A549 (cell line): ENCODE measurements at regions not wholly inside any gene's neighbourhood (a gene's known extent, or its start where the extent isn't known, plus 50 kb on each side); places are given as distances from the start of the nearest gene placed in this dataset.

ENCODE experiments used
- ATAC-seq, 2 experiments: fragments of 200-7000 bp in 1 of 2; fragments of >200 bp in 1 of 2; cut with Nextera tagmentation in 1 of 2; cut with Tn5 transposase in 1 of 2; 3 replicates each; pipeline versions ENCODE4 v1.8.0 to v1.9.1; 2018 to 2020; ENCODE audit warnings: mild to moderate bottlenecking in 1 of 2, moderate library complexity in 1 of 2
- CTCF ChIA-PET: fragments of 300-600 bp; sonication (Branson Sonifier 250); formaldehyde crosslinking; extraction: SDS; loops from one replicate; lab custom pipeline; 2021; ENCODE audit warnings: antibody characterized with exemption, inconsistent platforms; lab: Yijun Ruan, JAX
- POLR2A ChIA-PET: fragments of 350-600 bp; formaldehyde crosslinking; extraction: SDS; loops from one replicate; lab custom pipeline; 2021; ENCODE audit warnings: antibody characterized with exemption, inconsistent platforms; lab: Yijun Ruan, JAX
- DNase-seq, 2 experiments: peaks; one replicate each; pipeline versions ENCODE4 v3.0.0 to v3.0.0-alpha.2; 2011 to 2016; ENCODE audit warnings: low read depth in 1 of 2, low spot score in 1 of 2
- FAIRE-seq: peaks from 2 replicates; lab custom pipeline; 2011; peaks lifted over from hg19 to GRCh38; lab: Jason Lieb, UNC
- H3K27ac ChIP-seq, 2 experiments: fragments of >200 bp; sonication (Bioruptor Twin); formaldehyde crosslinking; 3 replicates each; pipeline ENCODE4 v1.5.1; 2016 to 2017
- H3K4me1 ChIP-seq: fragments of >200 bp; sonication (Bioruptor Twin); formaldehyde crosslinking; 3 replicates; pipeline ENCODE4 v1.6.1; 2016
- H3K4me2 ChIP-seq: fragments of >200 bp; sonication (Bioruptor Twin); formaldehyde crosslinking; 3 replicates; pipeline ENCODE4 v1.6.1; 2016
- H3K4me3 ChIP-seq: fragments of >200 bp; sonication (Bioruptor Twin); formaldehyde crosslinking; 3 replicates; pipeline ENCODE4 v1.5.1; 2016
- H3K9me3 ChIP-seq: fragments of >200 bp; sonication (Bioruptor Twin); formaldehyde crosslinking; 3 replicates; pipeline ENCODE4 v1.6.1; 2016
- CBX8 ChIP-seq: fragments of 200-600 bp; sonication (generic); IDR thresholded peaks from 2 replicates; pipeline ENCODE4 v1.6.1; 2016
- EHMT2 ChIP-seq: fragments of 200-600 bp; sonication (generic); IDR thresholded peaks from 2 replicates; pipeline ENCODE4 v1.6.1; 2016; ENCODE audit warnings: antibody characterized with exemption, low read depth, mild to moderate bottlenecking, moderate library complexity
- ESRRA ChIP-seq: fragments of 150-350 bp; IDR thresholded peaks from 2 replicates; pipeline ENCODE4 v1.6.1; 2014; ENCODE audit warnings: mild to moderate bottlenecking, low read length, borderline replicate concordance
- HOXB13 ChIP-seq: fragments of 250-450 bp; sonication (Bioruptor Pico); IDR thresholded peaks from 2 replicates; pipeline ENCODE4 v1.5.0; 2020; ENCODE audit warnings: low read depth, mild to moderate bottlenecking, moderate library complexity
- JUN ChIP-seq, 2 experiments: fragments of >200 bp; sonication (Bioruptor Twin); formaldehyde crosslinking; IDR thresholded peaks; 2 replicates in 1 of 2; 3 replicates in 1 of 2; pipeline ENCODE4 v1.6.1; 2016 to 2017
- NPAS2 ChIP-seq: fragments of 250-450 bp; sonication (Bioruptor Pico); IDR thresholded peaks from 2 replicates; pipeline ENCODE4 v1.8.0; 2022; ENCODE audit warnings: mild to moderate bottlenecking, moderate library complexity, borderline replicate concordance
- NR3C1 ChIP-seq: fragments of >200 bp; sonication (Bioruptor Twin); formaldehyde crosslinking; IDR thresholded peaks from 3 replicates; pipeline ENCODE4 v1.6.1; 2017
- RCOR1 ChIP-seq: fragments of 150-350 bp; IDR thresholded peaks from 2 replicates; pipeline ENCODE4 v1.6.1; 2014; ENCODE audit warnings: antibody characterized with exemption, low read length, low read depth
- ZC3H11A ChIP-seq: fragments of 450-650 bp; IDR thresholded peaks from 2 replicates; pipeline ENCODE4 v1.6.1; 2014; ENCODE audit warnings: antibody characterized with exemption, mild to moderate bottlenecking
- WGBS: methylation state at CpG from one replicate; pipeline ENCODE4 v1.1.6; 2017; ENCODE audit errors: missing lambda C conversion rate; 5-methylcytosine and 5-hydroxymethylcytosine counted together
- TF ChIP-seq, protein P1 (sequence below): fragments of >200 bp; sonication (Bioruptor Twin); formaldehyde crosslinking; IDR thresholded peaks from 3 replicates; pipeline ENCODE4 v1.6.1; 2016

DNA sequence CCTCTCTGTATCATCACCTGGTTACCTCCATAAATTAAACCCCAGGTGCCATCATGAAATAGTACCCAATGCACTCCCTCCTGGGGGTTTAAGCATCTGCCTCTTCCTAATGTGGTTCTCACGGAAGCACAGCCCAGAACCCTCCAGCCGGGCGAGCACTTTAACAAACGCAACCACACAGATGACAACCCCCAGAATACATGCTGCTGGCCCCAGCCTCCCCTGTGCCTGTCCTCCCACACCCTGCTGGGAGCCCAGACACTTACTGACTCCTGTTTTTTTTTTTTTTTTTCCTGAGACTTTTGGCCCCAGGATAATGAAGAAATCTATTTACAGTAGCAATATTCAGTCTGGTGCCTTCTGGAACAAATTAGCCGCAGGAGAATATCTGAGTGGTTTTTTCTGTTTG is 50.0 kb upstream of the COL5A1 start:
- H3K4me1 ChIP-seq = peaks cover 35% of the 10 kb centered on the region
- no peaks in the 10 kb centered on the region for H3K9me3 ChIP-seq
- no peak for DNase-seq
- ChIA-PET POLR2A (no interaction called here), CTCF (no interaction called here)
- no peak overlapping the region for H3K4me3 ChIP-seq
- H3K4me2 ChIP-seq = peak overlapping the region; percentile 60; the same call in 2 of the 3 replicates
- peak overlapping the region; percentile 75 to 89 for H3K27ac ChIP-seq
- no peak for FAIRE-seq
- 90% methylated on average over 5 of the region's 5 CpGs for WGBS
- TF ChIP-seq ZC3H11A = no peak
- TF ChIP-seq EHMT2 = no peak
- TF ChIP-seq NR3C1 = no peak
- no peak for TF ChIP-seq HOXB13
- no peak for TF ChIP-seq RCOR1
- TF ChIP-seq JUN (IDR thresholded peaks at IDR 0.05) = no peak
- no peak for TF ChIP-seq CBX8
- TF ChIP-seq, protein P1, sequence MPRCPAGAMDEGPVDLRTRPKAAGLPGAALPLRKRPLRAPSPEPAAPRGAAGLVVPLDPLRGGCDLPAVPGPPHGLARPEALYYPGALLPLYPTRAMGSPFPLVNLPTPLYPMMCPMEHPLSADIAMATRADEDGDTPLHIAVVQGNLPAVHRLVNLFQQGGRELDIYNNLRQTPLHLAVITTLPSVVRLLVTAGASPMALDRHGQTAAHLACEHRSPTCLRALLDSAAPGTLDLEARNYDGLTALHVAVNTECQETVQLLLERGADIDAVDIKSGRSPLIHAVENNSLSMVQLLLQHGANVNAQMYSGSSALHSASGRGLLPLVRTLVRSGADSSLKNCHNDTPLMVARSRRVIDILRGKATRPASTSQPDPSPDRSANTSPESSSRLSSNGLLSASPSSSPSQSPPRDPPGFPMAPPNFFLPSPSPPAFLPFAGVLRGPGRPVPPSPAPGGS = no peak
- TF ChIP-seq NPAS2 (CRISPR knock-in tag) = no peak
- TF ChIP-seq ESRRA = no peak
- no peak for ATAC-seq
